BJ (cell line): ENCODE measurements at regions not wholly inside any gene's neighbourhood (a gene's known extent, or its start where the extent isn't known, plus 50 kb on each side); places are given as distances from the start of the nearest gene placed in this dataset.

Experiments
- CTCF ChIA-PET: fragments of 350-600 bp; formaldehyde crosslinking; extraction: SDS; loops from one replicate; lab custom pipeline; 2021; ENCODE audit warnings: antibody characterized with exemption, inconsistent platforms; lab: Yijun Ruan, JAX
- POLR2A ChIA-PET: fragments of 300-600 bp; sonication (Branson Sonifier 250); formaldehyde crosslinking; extraction: SDS; loops from one replicate; lab custom pipeline; 2021; ENCODE audit warnings: antibody characterized with exemption; lab: Charles Lee
- DNase-seq: peaks from one replicate; pipeline ENCODE4 v3.0.0-alpha.2; 2011; ENCODE audit warnings: low read depth
- H3K27me3 ChIP-seq: 2 replicates; pipeline ENCODE4 v1.6.0; 2011; ENCODE audit warnings: low read length; ENCODE audit not compliant: control insufficient read depth, insufficient read depth
- H3K36me3 ChIP-seq: 2 replicates; pipeline ENCODE4 v1.5.1; 2011; ENCODE audit warnings: low read length; ENCODE audit not compliant: control insufficient read depth, insufficient read depth
- H3K4me3 ChIP-seq: 2 replicates; pipeline ENCODE4 v1.5.1; 2011; ENCODE audit warnings: low read depth, mild to moderate bottlenecking, control low read depth, low read length
- CTCF ChIP-seq: IDR thresholded peaks from 2 replicates; pipeline ENCODE4 v1.5.1; 2011; ENCODE audit warnings: low read depth, mild to moderate bottlenecking, control low read depth, inconsistent platforms, low read length, moderate library complexity; ENCODE audit not compliant: insufficient read depth

DNA sequence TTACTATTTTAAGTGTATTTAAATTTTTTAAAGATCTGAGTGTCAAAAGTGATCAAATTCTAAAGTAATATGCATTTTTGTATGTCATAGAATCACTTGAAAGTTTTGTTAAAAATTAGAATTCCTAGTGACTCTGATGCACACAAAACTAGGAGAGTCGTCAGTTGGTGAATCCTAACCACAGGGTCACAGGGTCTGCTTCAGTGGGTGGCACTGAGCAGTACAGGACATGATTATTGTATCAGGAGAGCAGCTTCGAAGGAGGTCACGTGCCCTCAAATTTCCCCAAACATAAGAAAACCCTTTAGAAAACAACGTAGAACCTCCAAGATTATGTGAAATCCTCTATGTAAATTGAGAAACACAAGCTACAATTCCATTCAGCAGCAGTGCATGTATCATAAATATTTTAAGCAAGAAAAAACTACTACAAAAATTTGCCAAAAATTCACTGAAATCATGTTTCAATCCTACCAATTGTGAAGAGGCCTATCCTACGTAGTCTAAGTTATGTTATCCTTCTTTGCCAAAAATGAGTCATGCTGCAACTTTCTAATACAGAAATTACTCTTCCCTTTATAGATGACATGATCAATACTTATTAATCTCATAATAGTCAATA, 323.6 kb downstream of the AASDHPPT start:
- ChIA-PET CTCF (no interaction called here), POLR2A (no interaction called here)
- DNase-seq = no peak

GRCh38 chr11:106403751-106404150, 326.3 kb downstream of the AASDHPPT start:
- no peaks in the 10 kb centered on the region for H3K27me3 ChIP-seq
- CTCF ChIA-PET = no interaction called here
- H3K36me3 ChIP-seq = no peaks in the 10 kb centered on the region
- H3K4me3 ChIP-seq = no peak overlapping the region
- DNase-seq = no peak
- TF ChIP-seq CTCF = no peak
- POLR2A ChIA-PET = no interaction called here

More for the DNA sequence above, 323.6 kb downstream of the AASDHPPT start:
- no peak for TF ChIP-seq CTCF
- Histone ChIP-seq H3K27me3 (no peaks in the 10 kb centered on the region), H3K4me3 (no peak overlapping the region), H3K36me3 (no peaks in the 10 kb centered on the region)

GRCh38 chr11:106409222-106409621, 331.8 kb downstream of the AASDHPPT start:
- Histone ChIP-seq H3K27me3 (no peaks in the 10 kb centered on the region; the same call in 1 of the 2 replicates), H3K36me3 (no peaks in the 10 kb centered on the region), H3K4me3 (no peak overlapping the region)
- POLR2A ChIA-PET = no interaction called here
- no peak for DNase-seq
- CTCF ChIA-PET = no interaction called here
- TF ChIP-seq CTCF = no peak

DNA sequence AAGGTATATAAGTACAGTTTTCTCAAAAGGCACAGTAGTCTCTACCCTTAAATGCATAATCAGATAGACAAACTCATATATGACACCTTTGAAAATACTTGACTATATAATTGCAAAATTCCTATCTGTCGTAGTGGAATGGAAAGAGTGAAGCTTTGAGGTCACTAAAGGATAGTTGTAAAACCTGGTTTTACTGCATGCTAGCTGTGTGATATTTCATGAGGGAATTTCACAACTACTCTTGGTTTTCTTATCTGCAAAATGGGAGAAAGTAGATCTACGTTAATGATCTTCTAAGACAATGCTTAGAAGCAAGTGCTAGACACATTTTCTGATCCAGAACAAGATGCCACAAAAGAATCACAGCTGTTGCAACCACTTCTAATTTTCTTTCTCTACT, 332.2 kb downstream of the AASDHPPT start:
- DNase-seq = no peak
- Histone ChIP-seq H3K36me3 (no peaks in the 10 kb centered on the region), H3K4me3 (no peak overlapping the region), H3K27me3 (no peaks in the 10 kb centered on the region; the same call in 1 of the 2 replicates)
- POLR2A ChIA-PET = no interaction called here
- CTCF ChIA-PET = no interaction called here
- TF ChIP-seq CTCF = no peak

DNA sequence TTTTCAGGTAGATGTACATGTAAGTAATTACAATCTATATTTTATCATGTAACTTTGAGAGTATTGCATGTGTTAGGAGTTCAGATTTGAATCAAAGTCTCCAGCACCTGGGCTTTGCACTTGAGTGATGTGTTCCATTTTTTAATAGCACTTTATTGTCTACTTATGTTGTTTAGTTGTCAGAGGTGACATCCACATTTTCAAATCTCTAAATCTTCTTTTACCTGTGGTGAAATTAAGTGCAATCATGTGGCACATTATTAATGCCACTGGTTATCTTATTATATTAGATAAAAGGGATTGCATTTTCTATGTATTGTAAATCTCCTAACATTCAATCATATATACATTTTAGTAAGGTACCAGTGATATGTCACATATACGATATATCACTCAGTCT, 333.4 kb downstream of the AASDHPPT start:
- POLR2A ChIA-PET = no interaction called here
- CTCF ChIA-PET = interaction anchor here (0.6 kb wide), 1 partner anchor 26 kb away, joined by 3 read pairs; no protein-coding TSS in a partner anchor
- no peak for DNase-seq
- TF ChIP-seq CTCF = no peak
- H3K4me3 ChIP-seq = no peak overlapping the region
- no peaks in the 10 kb centered on the region for H3K36me3 ChIP-seq
- H3K27me3 ChIP-seq = no peaks in the 10 kb centered on the region; the same call in 1 of the 2 replicates
